T-helper 17 cell (primary cell): ENCODE measurements at regions not wholly inside any gene's neighbourhood (a gene's known extent, or its start where the extent isn't known, plus 50 kb on each side); places are given as distances from the start of the nearest gene placed in this dataset.
"Not testable (repeated sequence)": the region's sequence is repeated elsewhere in the genome, so short reads cannot be mapped to it uniquely, and the experiment has no call there.

Experiments used
- ATAC-seq: fragments of 150-1000 bp; cut with Tn5 transposase; 2 replicates; pipeline ENCODE4 v1.10.0; 2021; ENCODE audit warnings: mild to moderate bottlenecking, moderate library complexity
- DNase-seq, 3 donors: peaks; one replicate each; pipeline versions ENCODE4 v3.0.0 to v3.0.0-alpha.2; 2020 to 2021
- H3K9me3 ChIP-seq: one replicate; pipeline ENCODE4 v1.7.0; 2013; ENCODE audit warnings: low read length, mild to moderate bottlenecking; ENCODE audit not compliant: control insufficient read depth, poor library complexity, severe bottlenecking
- H3K27ac Mint-ChIP-seq: one replicate; pipeline ENCODE4 v1.8.0; 2022; ENCODE audit warnings: mild to moderate bottlenecking, moderate library complexity, mixed read lengths
- H3K27me3 Mint-ChIP-seq: one replicate; pipeline ENCODE4 v1.8.0; 2022; ENCODE audit warnings: mixed read lengths
- H3K36me3 Mint-ChIP-seq: one replicate; pipeline ENCODE4 v1.8.0; 2022; ENCODE audit warnings: low read depth, mixed read lengths
- H3K4me1 Mint-ChIP-seq: one replicate; pipeline ENCODE4 v1.8.0; 2022; ENCODE audit warnings: mild to moderate bottlenecking, mixed read lengths
- H3K4me3 Mint-ChIP-seq: one replicate; pipeline ENCODE4 v1.8.0; 2022; ENCODE audit warnings: mild to moderate bottlenecking, moderate library complexity, mixed read lengths

GRCh38 chr11:80309301-80309700 is 868.5 kb upstream of the TENM4 start:
- H3K36me3 Mint-ChIP-seq = no peaks in the 10 kb centered on the region

GRCh38 chr11:80307676-80308075 is 866.8 kb upstream of the TENM4 start:
- no peaks in the 10 kb centered on the region for H3K27me3 Mint-ChIP-seq
- no peaks in the 10 kb centered on the region for H3K9me3 ChIP-seq
- no peaks in the 10 kb centered on the region for H3K4me1 Mint-ChIP-seq
- ATAC-seq (no peak), DNase-seq (no peak)
- no peaks in the 10 kb centered on the region for H3K36me3 Mint-ChIP-seq
- H3K27ac Mint-ChIP-seq = no peak overlapping the region
- no peak overlapping the region for H3K4me3 Mint-ChIP-seq

More at GRCh38 chr11:80309301-80309700, 868.5 kb upstream of the TENM4 start:
- Mint-ChIP-seq H3K4me3 (no peak overlapping the region), H3K4me1 (no peaks in the 10 kb centered on the region), H3K27ac (no peak overlapping the region), H3K27me3 (no peaks in the 10 kb centered on the region)
- no peaks in the 10 kb centered on the region for H3K9me3 ChIP-seq
- ATAC-seq (no peak), DNase-seq (no peak)

DNA sequence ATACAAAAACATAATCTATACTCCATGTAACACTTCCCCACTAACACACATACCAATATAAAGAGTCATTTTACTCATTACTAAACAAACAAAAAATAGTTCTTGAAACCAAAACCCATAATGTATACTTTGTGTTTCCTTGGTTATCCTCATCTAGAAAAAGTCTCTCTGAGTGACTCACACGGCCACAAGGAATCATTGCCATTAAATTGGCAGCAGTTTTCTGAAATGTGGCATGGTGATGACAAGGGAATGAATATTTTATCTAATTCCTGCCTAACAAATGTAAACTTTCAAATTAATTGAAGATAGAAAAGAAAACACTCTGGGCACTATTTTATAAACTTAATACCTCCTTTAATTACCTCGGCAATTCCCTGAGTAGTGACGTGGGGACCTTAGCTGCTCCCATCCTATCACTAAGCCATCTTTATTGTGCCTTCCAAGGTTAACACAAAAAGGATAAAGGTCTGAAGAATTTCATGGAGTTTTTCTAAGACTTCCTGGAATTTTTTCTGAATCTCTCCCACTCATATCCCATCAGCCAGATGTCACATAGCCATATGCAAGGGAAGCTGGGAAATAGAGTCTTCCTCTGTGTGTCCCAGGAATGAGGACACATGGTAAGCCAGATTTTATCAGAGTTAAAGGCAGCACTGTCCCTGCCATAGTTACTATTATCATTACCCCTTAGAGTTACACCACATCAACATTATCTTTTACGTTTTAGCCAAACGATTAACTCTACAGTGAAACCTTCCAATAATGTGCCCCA is 857.2 kb upstream of the TENM4 start:
- no peak overlapping the region for H3K4me3 Mint-ChIP-seq
- H3K27me3 Mint-ChIP-seq = no peaks in the 10 kb centered on the region
- no peak overlapping the region for H3K27ac Mint-ChIP-seq
- DNase-seq (no peak), ATAC-seq (no peak)
- no peaks in the 10 kb centered on the region for H3K36me3 Mint-ChIP-seq
- H3K4me1 Mint-ChIP-seq = no peaks in the 10 kb centered on the region
- H3K9me3 ChIP-seq = peaks cover 4% of the 10 kb centered on the region

DNA sequence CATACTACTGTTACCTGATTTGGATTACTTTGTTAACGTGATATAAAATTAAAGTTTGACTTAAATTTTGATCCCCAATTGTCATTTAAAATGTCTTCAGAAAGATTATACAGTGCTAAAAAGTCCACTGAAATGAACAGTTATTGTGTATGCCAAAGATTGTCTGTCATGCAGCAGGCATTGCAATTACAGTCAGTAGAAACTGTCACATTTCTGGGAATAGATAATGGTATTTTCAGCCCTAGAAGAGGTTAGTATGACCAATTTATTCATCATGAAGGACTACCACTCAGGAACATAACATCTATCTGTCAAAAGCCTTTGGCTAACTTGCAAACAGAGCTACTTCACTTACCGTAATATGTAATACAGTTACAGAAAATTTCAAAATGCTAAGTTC is 852.5 kb upstream of the TENM4 start:
- Mint-ChIP-seq H3K27me3 (no peaks in the 10 kb centered on the region), H3K4me1 (no peaks in the 10 kb centered on the region), H3K27ac (no peak overlapping the region), H3K4me3 (no peak overlapping the region), H3K36me3 (no peaks in the 10 kb centered on the region)
- ATAC-seq (no peak), DNase-seq (no peak)
- peaks cover 4% of the 10 kb centered on the region for H3K9me3 ChIP-seq

DNA sequence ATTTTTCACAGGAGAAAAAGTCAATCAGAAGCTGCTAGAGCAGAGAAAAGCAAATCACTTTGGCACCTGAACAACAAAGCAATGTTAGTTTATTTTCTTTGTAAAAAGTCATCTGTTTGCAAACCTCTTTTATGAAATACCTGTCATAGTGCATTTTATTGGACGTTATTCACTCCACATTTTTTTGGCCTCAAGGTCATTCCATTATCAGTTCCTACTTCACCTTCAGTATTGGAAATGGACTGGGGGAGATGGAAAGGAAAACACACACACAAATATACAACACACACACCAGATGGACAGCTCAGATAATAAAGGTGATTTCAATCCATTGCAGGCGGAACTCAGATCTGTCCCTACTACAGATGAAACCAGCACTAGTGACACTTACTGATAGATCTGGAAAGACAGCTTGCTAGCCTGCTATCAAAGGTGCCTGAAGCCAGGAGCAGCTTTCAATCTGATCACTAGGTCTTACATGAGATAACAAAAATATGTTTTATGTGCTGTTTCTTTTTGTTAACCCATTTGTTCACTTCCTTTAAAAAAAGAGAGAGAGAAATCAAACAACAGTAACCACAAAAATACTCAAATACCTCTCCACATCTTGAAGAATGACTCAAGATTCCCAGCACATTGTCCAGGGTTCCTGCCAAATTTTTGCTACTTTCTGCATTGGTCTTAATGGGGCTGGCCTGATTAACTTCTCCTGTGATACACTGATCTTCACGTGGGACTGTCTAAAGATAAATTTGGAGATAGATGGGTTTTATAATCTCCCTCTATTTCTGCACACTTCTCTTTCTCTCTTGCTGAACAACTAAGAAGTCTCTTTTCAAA is 844.3 kb upstream of the TENM4 start:
- Mint-ChIP-seq H3K4me1 (no peaks in the 10 kb centered on the region), H3K36me3 (no peaks in the 10 kb centered on the region), H3K27me3 (no peaks in the 10 kb centered on the region), H3K4me3 (no peak overlapping the region), H3K27ac (no peak overlapping the region)
- ATAC-seq (no peak), DNase-seq (no peak)
- no peaks in the 10 kb centered on the region for H3K9me3 ChIP-seq

DNA sequence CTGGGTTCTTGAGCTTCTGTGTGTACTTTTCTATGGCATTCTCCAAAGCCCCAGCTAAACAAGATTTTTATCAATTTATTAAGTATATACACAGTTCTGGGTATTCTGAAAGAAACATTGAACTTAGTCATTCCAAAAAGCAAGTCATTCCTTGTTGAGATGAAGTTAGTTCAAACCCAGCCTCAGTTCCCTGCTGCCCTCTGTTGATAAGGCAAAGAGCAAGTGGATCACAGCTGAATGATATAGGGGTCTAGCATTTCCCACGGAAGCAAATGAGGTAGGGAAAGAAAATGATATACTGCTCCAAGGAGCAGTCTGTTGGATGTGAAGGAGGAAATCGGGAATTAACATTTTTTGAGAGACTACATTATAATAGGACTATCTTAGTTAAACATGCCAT is 841.8 kb upstream of the TENM4 start:
- Mint-ChIP-seq H3K27me3 (no peaks in the 10 kb centered on the region), H3K36me3 (no peaks in the 10 kb centered on the region), H3K4me1 (no peaks in the 10 kb centered on the region), H3K4me3 (no peak overlapping the region), H3K27ac (no peak overlapping the region)
- no peaks in the 10 kb centered on the region for H3K9me3 ChIP-seq
- no peak for DNase-seq
- no peak for ATAC-seq

GRCh38 chr11:80281194-80281593 is 840.4 kb upstream of the TENM4 start:
- DNase-seq (no peak), ATAC-seq (no peak)
- no peaks in the 10 kb centered on the region for H3K4me1 Mint-ChIP-seq
- H3K9me3 ChIP-seq = no peaks in the 10 kb centered on the region
- no peak overlapping the region for H3K4me3 Mint-ChIP-seq
- no peaks in the 10 kb centered on the region for H3K36me3 Mint-ChIP-seq
- H3K27me3 Mint-ChIP-seq = no peaks in the 10 kb centered on the region
- no peak overlapping the region for H3K27ac Mint-ChIP-seq

DNA sequence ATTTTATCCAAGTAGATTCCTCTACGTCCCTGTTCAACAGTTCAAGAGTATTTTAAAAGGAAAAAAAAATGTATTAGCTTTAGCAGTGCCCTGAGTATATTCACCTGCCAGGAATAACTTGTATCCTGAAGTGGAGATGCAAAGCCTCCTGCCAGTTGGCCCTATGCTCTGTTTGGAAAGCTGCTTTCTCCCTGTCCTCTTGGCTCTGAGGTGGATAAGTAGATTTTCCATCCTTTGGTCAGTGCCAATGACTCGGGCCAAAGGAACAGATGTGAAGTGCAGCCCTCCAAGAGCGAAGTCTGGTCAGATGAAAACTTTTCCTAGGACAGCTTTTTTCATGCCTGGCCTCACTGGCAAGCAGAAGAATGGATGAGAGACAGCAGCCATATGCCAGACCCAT is 839.9 kb upstream of the TENM4 start:
- Mint-ChIP-seq H3K27ac (no peak overlapping the region), H3K27me3 (no peaks in the 10 kb centered on the region), H3K36me3 (no peaks in the 10 kb centered on the region), H3K4me3 (no peak overlapping the region), H3K4me1 (no peaks in the 10 kb centered on the region)
- H3K9me3 ChIP-seq = no peaks in the 10 kb centered on the region
- DNase-seq (no peak), ATAC-seq (no peak)

DNA sequence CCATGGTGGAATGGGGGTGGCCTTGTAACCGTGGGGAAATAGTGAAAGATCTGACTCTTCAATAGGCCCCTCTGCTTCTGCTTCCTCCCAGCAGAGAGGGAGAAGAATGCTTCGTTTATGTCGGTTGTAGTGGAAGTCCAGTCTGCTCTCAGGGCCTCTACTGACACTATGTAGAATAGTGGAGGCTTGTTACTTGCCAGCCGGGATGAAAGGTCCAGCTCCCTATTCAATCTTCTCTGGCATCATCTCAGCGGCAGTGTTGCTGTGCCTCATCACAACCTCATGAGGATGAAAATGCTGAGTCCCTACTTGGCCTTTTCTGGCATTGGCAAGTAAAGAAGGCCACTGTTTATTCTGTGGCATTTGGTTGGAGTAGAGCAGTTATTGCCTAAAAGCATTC is 820.9 kb upstream of the TENM4 start:
- H3K4me3 Mint-ChIP-seq = no peak overlapping the region
- ATAC-seq (no peak), DNase-seq (no peak)
- no peaks in the 10 kb centered on the region for H3K27me3 Mint-ChIP-seq
- H3K9me3 ChIP-seq = no peaks in the 10 kb centered on the region
- H3K27ac Mint-ChIP-seq = no peak overlapping the region
- H3K4me1 Mint-ChIP-seq = no peaks in the 10 kb centered on the region
- H3K36me3 Mint-ChIP-seq = no peaks in the 10 kb centered on the region

- H3K4me3 Mint-ChIP-seq, H3K27ac Mint-ChIP-seq, DNase-seq, ATAC-seq, H3K36me3 Mint-ChIP-seq, H3K27me3 Mint-ChIP-seq, H3K4me1 Mint-ChIP-seq, H3K9me3 ChIP-seq: not testable (repeated sequence)
Measured at GRCh38 chr11:80257319-80258015, 816.6 kb upstream of the TENM4 start.

DNA sequence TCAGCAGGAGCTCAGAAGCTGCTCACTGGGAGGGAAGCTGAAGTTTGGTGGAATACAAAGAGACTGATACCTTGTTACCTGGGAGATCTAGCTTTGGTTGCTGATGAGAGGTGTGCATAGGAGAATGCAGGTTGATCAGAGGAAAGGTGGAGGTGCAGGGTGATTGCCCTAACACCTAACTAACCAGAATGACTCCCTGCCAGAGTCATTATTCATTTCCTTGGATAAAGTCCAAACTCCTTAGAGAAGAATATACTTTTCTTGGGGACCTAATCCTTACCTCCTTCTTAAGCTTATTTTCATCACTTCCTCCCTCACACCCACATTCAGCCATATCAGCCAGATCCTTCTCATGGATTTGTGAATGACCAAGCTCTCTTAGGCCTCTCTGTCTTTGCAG is 814.2 kb upstream of the TENM4 start:
- no peaks in the 10 kb centered on the region for H3K27me3 Mint-ChIP-seq
- no peak for ATAC-seq

DNA sequence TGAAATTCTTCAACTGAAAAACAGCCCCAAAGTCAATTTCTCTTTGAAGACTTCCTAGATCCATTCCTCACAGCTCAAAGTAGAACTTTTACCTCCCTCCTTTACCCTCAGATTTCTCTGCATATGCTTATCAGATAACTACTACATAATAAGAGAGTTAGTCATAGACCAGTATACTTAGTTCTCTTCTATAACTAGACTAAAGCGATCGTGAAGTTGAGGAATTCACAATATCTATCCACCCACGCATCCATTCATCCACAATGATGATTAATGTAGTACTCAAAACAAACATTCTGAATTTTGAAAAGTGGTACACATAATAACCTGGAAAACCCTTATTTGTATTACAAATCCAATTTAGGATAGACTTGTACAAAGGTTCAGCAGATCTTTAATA is 800.9 kb upstream of the TENM4 start:
- no peaks in the 10 kb centered on the region for H3K36me3 Mint-ChIP-seq
- no peaks in the 10 kb centered on the region for H3K9me3 ChIP-seq

More for the DNA sequence above, 814.2 kb upstream of the TENM4 start:
- Mint-ChIP-seq H3K4me1 (no peaks in the 10 kb centered on the region), H3K36me3 (no peaks in the 10 kb centered on the region), H3K4me3 (no peak overlapping the region), H3K27ac (no peak overlapping the region)
- no peak for DNase-seq
- no peaks in the 10 kb centered on the region for H3K9me3 ChIP-seq

GRCh38 chr11:80240245-80240644 is 799.4 kb upstream of the TENM4 start:
- Mint-ChIP-seq H3K36me3 (no peaks in the 10 kb centered on the region), H3K27ac (no peak overlapping the region), H3K4me1 (no peaks in the 10 kb centered on the region), H3K4me3 (no peak overlapping the region), H3K27me3 (no peaks in the 10 kb centered on the region)
- no peaks in the 10 kb centered on the region for H3K9me3 ChIP-seq
- ATAC-seq = no peak
- DNase-seq = no peak

More for the DNA sequence above, 800.9 kb upstream of the TENM4 start:
- Mint-ChIP-seq H3K27ac (no peak overlapping the region), H3K4me3 (no peak overlapping the region), H3K27me3 (no peaks in the 10 kb centered on the region), H3K4me1 (no peaks in the 10 kb centered on the region)
- no peak for DNase-seq
- no peak for ATAC-seq
